CD8-positive, alpha-beta memory T cell (primary cell): ENCODE measurements at regions not wholly inside any gene's neighbourhood (a gene's known extent, or its start where the extent isn't known, plus 50 kb on each side); places are given as distances from the start of the nearest gene placed in this dataset.

Source experiments
- CTCF ChIA-PET: fragments of 350-600 bp; sonication (Branson Sonifier 250); formaldehyde crosslinking; loops from one replicate; lab custom pipeline; 2021; ENCODE audit warnings: antibody characterized with exemption; lab: Charles Lee
- POLR2A ChIA-PET: fragments of 350-600 bp; sonication (Branson Sonifier 250); formaldehyde crosslinking; loops from one replicate; lab custom pipeline; 2021; ENCODE audit warnings: antibody characterized with exemption; lab: Charles Lee
- DNase-seq, 5 donors: peaks; one replicate each; pipeline versions ENCODE4 v3.0.0 to v3.0.0-alpha.2; 2020 to 2022; ENCODE audit warnings: mixed read lengths in 1 of 5
- H3K27ac ChIP-seq: one replicate; pipeline ENCODE4 v1.7.0; 2013; ENCODE audit warnings: low read depth, mild to moderate bottlenecking, low read length, moderate library complexity
- H3K27me3 ChIP-seq: 2 replicates; pipeline ENCODE4 v1.7.0; 2013; ENCODE audit warnings: low read length, mild to moderate bottlenecking; ENCODE audit not compliant: insufficient read depth, poor library complexity, severe bottlenecking
- H3K36me3 ChIP-seq: 2 replicates; pipeline ENCODE4 v1.7.0; 2013; ENCODE audit warnings: mild to moderate bottlenecking, low read length, moderate library complexity; ENCODE audit not compliant: insufficient read depth
- H3K4me1 ChIP-seq: 2 replicates; pipeline ENCODE4 v1.7.0; 2013; ENCODE audit warnings: mild to moderate bottlenecking, low read length, moderate library complexity; ENCODE audit not compliant: insufficient read depth
- H3K4me3 ChIP-seq: 2 replicates; pipeline ENCODE4 v1.7.0; 2013; ENCODE audit warnings: mild to moderate bottlenecking, low read length
- H3K9me3 ChIP-seq: 2 replicates; pipeline ENCODE4 v1.7.0; 2013; ENCODE audit warnings: mild to moderate bottlenecking, low read length
- H3K27ac Mint-ChIP-seq, 8 donors: one replicate each; pipeline ENCODE4 v1.8.0; 2020 to 2021; ENCODE audit warnings: mixed read lengths in 8 of 8, mild to moderate bottlenecking in 6 of 8, inconsistent platforms in 3 of 8, moderate library complexity in 3 of 8
- H3K27me3 Mint-ChIP-seq, 2 donors: one replicate each; pipeline ENCODE4 v1.8.0; 2020 to 2021; ENCODE audit warnings: mixed read lengths in 2 of 2, mild to moderate bottlenecking in 1 of 2, moderate library complexity in 1 of 2
- H3K36me3 Mint-ChIP-seq, 3 donors: one replicate each; pipeline ENCODE4 v1.8.0; 2020 to 2021; ENCODE audit warnings: mixed read lengths in 3 of 3, inconsistent platforms in 1 of 3, mild to moderate bottlenecking in 1 of 3
- H3K4me1 Mint-ChIP-seq, 3 donors: one replicate each; pipeline ENCODE4 v1.8.0; 2020 to 2021; ENCODE audit warnings: mixed read lengths in 3 of 3, inconsistent platforms in 1 of 3, mild to moderate bottlenecking in 1 of 3
- H3K4me3 Mint-ChIP-seq, 7 donors: one replicate each; pipeline ENCODE4 v1.8.0; 2020 to 2021; ENCODE audit warnings: mixed read lengths in 7 of 7, mild to moderate bottlenecking in 6 of 7, moderate library complexity in 4 of 7, inconsistent platforms in 2 of 7
- H3K9me3 Mint-ChIP-seq, 5 donors: one replicate each; pipeline ENCODE4 v1.8.0; 2020 to 2022; ENCODE audit warnings: mixed read lengths in 5 of 5, mild to moderate bottlenecking in 3 of 5, moderate library complexity in 2 of 5, inconsistent platforms in 1 of 5

GRCh38 chr3:75967071-75967470, 181.7 kb upstream of the ZNF717 start:
- POLR2A ChIA-PET = no interaction called here
- no peaks in the 10 kb centered on the region for H3K27me3 ChIP-seq

GRCh38 chr3:75978686-75979085, 193.3 kb upstream of the ZNF717 start:
- Mint-ChIP-seq H3K27ac (no peak overlapping the region), H3K4me1 (no peaks in the 10 kb centered on the region)

More at GRCh38 chr3:75967071-75967470, 181.7 kb upstream of the ZNF717 start:
- Histone ChIP-seq H3K4me1 (no peaks in the 10 kb centered on the region), H3K36me3 (no peaks in the 10 kb centered on the region), H3K27ac (no peak overlapping the region), H3K9me3 (no peaks in the 10 kb centered on the region), H3K4me3 (no peak overlapping the region)
- CTCF ChIA-PET = no interaction called here
- Mint-ChIP-seq H3K36me3 (no peaks in the 10 kb centered on the region), H3K27ac (no peak overlapping the region), H3K4me1 (no peaks in the 10 kb centered on the region), H3K27me3 (no peaks in the 10 kb centered on the region), H3K4me3 (no peak overlapping the region), H3K9me3 (peaks cover 9 to 33% (median 11%) of the 10 kb centered on the region in 5 donors)
- DNase-seq = no peak

GRCh38 chr3:75981401-75981800, 196.1 kb upstream of the ZNF717 start:
- H3K9me3 Mint-ChIP-seq = peaks cover 0 to 18% (median 8%) of the 10 kb centered on the region in 5 donors
- POLR2A ChIA-PET = no interaction called here

More at GRCh38 chr3:75978686-75979085, 193.3 kb upstream of the ZNF717 start:
- Mint-ChIP-seq H3K27me3 (no peaks in the 10 kb centered on the region), H3K4me3 (no peak overlapping the region), H3K36me3 (no peaks in the 10 kb centered on the region), H3K9me3 (peaks cover 3 to 21% (median 16%) of the 10 kb centered on the region in 5 donors)
- ChIA-PET CTCF (no interaction called here), POLR2A (no interaction called here)
- no peaks in the 10 kb centered on the region for H3K36me3 ChIP-seq
- H3K4me3 ChIP-seq = no peak overlapping the region
- no peaks in the 10 kb centered on the region for H3K4me1 ChIP-seq
- no peaks in the 10 kb centered on the region for H3K27me3 ChIP-seq
- no peak for DNase-seq
- H3K9me3 ChIP-seq = no peaks in the 10 kb centered on the region
- no peak overlapping the region for H3K27ac ChIP-seq

GRCh38 chr3:75982151-75982550, 196.8 kb upstream of the ZNF717 start:
- POLR2A ChIA-PET = no interaction called here
- Mint-ChIP-seq H3K27ac (no peak overlapping the region), H3K9me3 (peaks cover 0 to 18% (median 6%) of the 10 kb centered on the region in 5 donors), H3K27me3 (no peaks in the 10 kb centered on the region), H3K4me1 (no peaks in the 10 kb centered on the region), H3K36me3 (no peaks in the 10 kb centered on the region), H3K4me3 (no peak overlapping the region)
- no peaks in the 10 kb centered on the region for H3K36me3 ChIP-seq
- H3K4me3 ChIP-seq = no peak overlapping the region
- CTCF ChIA-PET = interaction anchor here (1.2 kb wide), 1 partner anchor 15 kb away, joined by 3 read pairs; no protein-coding TSS in a partner anchor
- H3K4me1 ChIP-seq = no peaks in the 10 kb centered on the region
- H3K27me3 ChIP-seq = no peaks in the 10 kb centered on the region
- DNase-seq = no peak
- no peaks in the 10 kb centered on the region for H3K9me3 ChIP-seq
- no peak overlapping the region for H3K27ac ChIP-seq

More at GRCh38 chr3:75981401-75981800, 196.1 kb upstream of the ZNF717 start:
- H3K4me1 Mint-ChIP-seq = no peaks in the 10 kb centered on the region
- H3K9me3 ChIP-seq = no peaks in the 10 kb centered on the region
- H3K27ac ChIP-seq = no peak overlapping the region
- H3K27me3 ChIP-seq = no peaks in the 10 kb centered on the region
- CTCF ChIA-PET = no interaction called here
- DNase-seq = no peak
- H3K4me1 ChIP-seq = no peaks in the 10 kb centered on the region
- H3K27me3 Mint-ChIP-seq = no peaks in the 10 kb centered on the region
- H3K27ac Mint-ChIP-seq = no peak overlapping the region
- no peaks in the 10 kb centered on the region for H3K36me3 ChIP-seq
- no peak overlapping the region for H3K4me3 Mint-ChIP-seq
- no peak overlapping the region for H3K4me3 ChIP-seq
- no peaks in the 10 kb centered on the region for H3K36me3 Mint-ChIP-seq

- no peaks in the 10 kb centered on the region for H3K36me3 ChIP-seq
- ChIA-PET POLR2A (no interaction called here), CTCF (no interaction called here)
- Mint-ChIP-seq H3K4me3 (no peak overlapping the region), H3K27me3 (no peaks in the 10 kb centered on the region), H3K36me3 (no peaks in the 10 kb centered on the region), H3K27ac (no peak overlapping the region), H3K9me3 (peaks cover 3 to 22% (median 6%) of the 10 kb centered on the region in 5 donors), H3K4me1 (no peaks in the 10 kb centered on the region)
- no peak overlapping the region for H3K27ac ChIP-seq
- no peaks in the 10 kb centered on the region for H3K4me1 ChIP-seq
- no peak overlapping the region for H3K4me3 ChIP-seq
- no peak for DNase-seq
- H3K9me3 ChIP-seq = no peaks in the 10 kb centered on the region
- H3K27me3 ChIP-seq = no peaks in the 10 kb centered on the region
Measured at GRCh38 chr3:75983111-75983510, 197.8 kb upstream of the ZNF717 start.

- no peaks in the 10 kb centered on the region for H3K36me3 ChIP-seq
- CTCF ChIA-PET = no interaction called here
Measured at GRCh38 chr3:75983609-75984290, 198.4 kb upstream of the ZNF717 start.

GRCh38 chr3:75985432-75985831, 200.1 kb upstream of the ZNF717 start:
- H3K4me1 Mint-ChIP-seq = no peaks in the 10 kb centered on the region
- Histone ChIP-seq H3K4me3 (no peak overlapping the region), H3K36me3 (no peaks in the 10 kb centered on the region), H3K27ac (no peak overlapping the region), H3K27me3 (no peaks in the 10 kb centered on the region), H3K9me3 (no peaks in the 10 kb centered on the region), H3K4me1 (no peaks in the 10 kb centered on the region)
- H3K4me3 Mint-ChIP-seq = no peak overlapping the region
- H3K36me3 Mint-ChIP-seq = no peaks in the 10 kb centered on the region
- H3K27ac Mint-ChIP-seq = no peak overlapping the region
- ChIA-PET POLR2A (no interaction called here), CTCF (no interaction called here)
- no peaks in the 10 kb centered on the region for H3K27me3 Mint-ChIP-seq
- peaks cover 3 to 19% (median 4%) of the 10 kb centered on the region in 5 donors for H3K9me3 Mint-ChIP-seq
- no peak for DNase-seq

More at GRCh38 chr3:75983609-75984290, 198.4 kb upstream of the ZNF717 start:
- H3K4me1 ChIP-seq = no peaks in the 10 kb centered on the region
- no peaks in the 10 kb centered on the region for H3K36me3 Mint-ChIP-seq
- no peaks in the 10 kb centered on the region for H3K27me3 Mint-ChIP-seq
- no peaks in the 10 kb centered on the region for H3K4me1 Mint-ChIP-seq
- no peak overlapping the region for H3K4me3 Mint-ChIP-seq
- no peak overlapping the region for H3K4me3 ChIP-seq
- DNase-seq = no peak
- POLR2A ChIA-PET = no interaction called here
- no peaks in the 10 kb centered on the region for H3K27me3 ChIP-seq
- H3K27ac ChIP-seq = no peak overlapping the region
- H3K9me3 Mint-ChIP-seq = peaks cover 3 to 22% (median 6%) of the 10 kb centered on the region in 5 donors
- H3K9me3 ChIP-seq = no peaks in the 10 kb centered on the region
- H3K27ac Mint-ChIP-seq = no peak overlapping the region

GRCh38 chr3:76010252-76010651, 224.9 kb upstream of the ZNF717 start:
- no peak overlapping the region for H3K27ac Mint-ChIP-seq
- no peaks in the 10 kb centered on the region for H3K27me3 ChIP-seq
- no peaks in the 10 kb centered on the region for H3K9me3 ChIP-seq
- H3K4me3 ChIP-seq = no peak overlapping the region
- H3K27ac ChIP-seq = no peak overlapping the region
- peaks cover 4 to 21% (median 7%) of the 10 kb centered on the region in 5 donors for H3K9me3 Mint-ChIP-seq
- no peaks in the 10 kb centered on the region for H3K4me1 Mint-ChIP-seq
- ChIA-PET POLR2A (no interaction called here), CTCF (no interaction called here)
- no peaks in the 10 kb centered on the region for H3K27me3 Mint-ChIP-seq
- no peaks in the 10 kb centered on the region for H3K4me1 ChIP-seq
- H3K36me3 Mint-ChIP-seq = no peaks in the 10 kb centered on the region
- no peak for DNase-seq
- no peaks in the 10 kb centered on the region for H3K36me3 ChIP-seq
- H3K4me3 Mint-ChIP-seq = no peak overlapping the region
